ENCODE measurements at regions not wholly inside any gene's neighbourhood (a gene's known extent, or its start where the extent isn't known, plus 50 kb on each side); places are given as distances from the start of the nearest gene placed in this dataset.

DNA sequence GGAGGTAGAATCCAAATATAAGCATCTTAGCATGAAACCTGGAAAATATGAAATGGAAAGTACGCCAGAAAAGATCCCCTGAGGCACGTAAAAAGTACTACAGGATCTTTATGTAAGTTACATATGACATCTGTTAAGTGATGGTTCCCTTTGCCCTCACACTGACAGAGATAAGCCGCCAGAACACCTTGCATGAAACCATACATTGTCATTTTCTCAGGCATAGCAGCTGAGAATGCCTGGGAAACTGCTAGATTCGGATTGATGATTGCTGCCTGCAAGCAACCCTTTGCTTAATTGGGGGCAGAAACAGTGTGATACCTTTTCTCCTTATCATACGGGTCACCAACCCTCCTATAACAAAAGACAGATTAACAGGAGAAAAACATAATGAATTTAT, 826.6 kb upstream of the LRRN3 start:
- H3K27me3 ChIP-seq (ENCODE audit: control insufficient read depth, insufficient read depth, low read length), result no peaks in the 10 kb centered on the region
- H3K4me1 ChIP-seq (ENCODE audit: control insufficient read depth, extremely low read depth, insufficient read depth, low read length), result no peaks in the 10 kb centered on the region
- H3K4me2 ChIP-seq (ENCODE audit: extremely low read depth, insufficient read depth, low read length), result no peak overlapping the region
- no peak for DNase-seq (ENCODE audit: low read depth in 2 of 2)
- no peak overlapping the region for H3K9ac ChIP-seq (ENCODE audit: insufficient read depth, low read length)
- H3K27ac ChIP-seq (ENCODE audit: insufficient read depth, low read length), result no peak overlapping the region
- TF ChIP-seq EZH2 (IDR thresholded peaks at IDR 0.05; ENCODE audit: low read length, missing control alignments), result no peak
- TF ChIP-seq, protein P1, sequence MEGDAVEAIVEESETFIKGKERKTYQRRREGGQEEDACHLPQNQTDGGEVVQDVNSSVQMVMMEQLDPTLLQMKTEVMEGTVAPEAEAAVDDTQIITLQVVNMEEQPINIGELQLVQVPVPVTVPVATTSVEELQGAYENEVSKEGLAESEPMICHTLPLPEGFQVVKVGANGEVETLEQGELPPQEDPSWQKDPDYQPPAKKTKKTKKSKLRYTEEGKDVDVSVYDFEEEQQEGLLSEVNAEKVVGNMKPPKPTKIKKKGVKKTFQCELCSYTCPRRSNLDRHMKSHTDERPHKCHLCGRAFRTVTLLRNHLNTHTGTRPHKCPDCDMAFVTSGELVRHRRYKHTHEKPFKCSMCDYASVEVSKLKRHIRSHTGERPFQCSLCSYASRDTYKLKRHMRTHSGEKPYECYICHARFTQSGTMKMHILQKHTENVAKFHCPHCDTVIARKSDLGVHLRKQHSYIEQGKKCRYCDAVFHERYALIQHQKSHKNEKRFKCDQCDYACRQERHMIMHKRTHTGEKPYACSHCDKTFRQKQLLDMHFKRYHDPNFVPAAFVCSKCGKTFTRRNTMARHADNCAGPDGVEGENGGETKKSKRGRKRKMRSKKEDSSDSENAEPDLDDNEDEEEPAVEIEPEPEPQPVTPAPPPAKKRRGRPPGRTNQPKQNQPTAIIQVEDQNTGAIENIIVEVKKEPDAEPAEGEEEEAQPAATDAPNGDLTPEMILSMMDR (conservative IDR thresholded peaks at IDR 0.05 in 1 of 2, IDR thresholded peaks at IDR 0.05 in 1 of 2; ENCODE audit: low read depth in 1 of 2, low read length in 2 of 2), result no peak
- no peak overlapping the region for H3K4me3 ChIP-seq (replicated peaks in 1 of 4; ENCODE audit: control extremely low read depth in 1 of 4, insufficient read depth in 1 of 4, low read depth in 3 of 4, low read length in 4 of 4)
- H2AFZ ChIP-seq (ENCODE audit: low read length), result no peak overlapping the region
- H4K20me1 ChIP-seq (ENCODE audit: control insufficient read depth, extremely low read depth, insufficient read depth, low read length), result no peaks in the 10 kb centered on the region
- no peaks in the 10 kb centered on the region for H3K79me2 ChIP-seq (ENCODE audit: control insufficient read depth, insufficient read depth, low read length)
- no peaks in the 10 kb centered on the region for H3K9me3 ChIP-seq (ENCODE audit: control insufficient read depth, insufficient read depth, low read depth, low read length)
- H3K36me3 ChIP-seq (ENCODE audit: control insufficient read depth, insufficient read depth, low read length), result no peaks in the 10 kb centered on the region

DNA sequence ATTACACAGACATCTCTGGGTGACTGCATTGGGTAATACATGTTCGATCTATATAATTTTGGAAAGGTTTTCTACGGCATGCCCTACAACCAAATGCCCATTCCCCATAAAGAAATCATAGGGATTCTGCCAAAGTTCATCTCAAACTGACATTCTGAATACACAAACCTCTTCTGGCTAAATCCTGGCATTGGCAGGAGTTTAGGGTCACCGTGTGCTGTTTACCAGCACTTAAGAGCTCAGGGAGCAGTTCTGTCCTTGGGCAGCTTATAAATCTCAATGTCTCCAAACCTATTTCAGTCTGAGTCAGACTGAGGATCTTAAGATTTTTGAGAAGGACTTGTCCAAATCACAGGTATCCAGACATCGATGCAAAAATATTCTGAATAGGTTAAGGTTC, 809.6 kb upstream of the LRRN3 start:
- no peak for DNase-seq (ENCODE audit: low read depth in 2 of 2)
- no peak overlapping the region for H3K4me2 ChIP-seq (ENCODE audit: extremely low read depth, insufficient read depth, low read length)
- TF ChIP-seq, protein P1 (conservative IDR thresholded peaks at IDR 0.05 in 1 of 2, IDR thresholded peaks at IDR 0.05 in 1 of 2; ENCODE audit: low read depth in 1 of 2, low read length in 2 of 2), result no peak
- no peak for TF ChIP-seq EZH2 (IDR thresholded peaks at IDR 0.05; ENCODE audit: low read length, missing control alignments)

GRCh38 chr7:110283056-110283455, 807.9 kb upstream of the LRRN3 start:
- no peak overlapping the region for H3K9ac ChIP-seq (ENCODE audit: insufficient read depth, low read length)
- no peak for DNase-seq (ENCODE audit: low read depth in 2 of 2)
- no peaks in the 10 kb centered on the region for H3K36me3 ChIP-seq (ENCODE audit: control insufficient read depth, insufficient read depth, low read length)

More for the DNA sequence above, 809.6 kb upstream of the LRRN3 start:
- Histone ChIP-seq H3K27ac (ENCODE audit: insufficient read depth, low read length) (no peak overlapping the region), H3K36me3 (ENCODE audit: control insufficient read depth, insufficient read depth, low read length) (no peaks in the 10 kb centered on the region), H4K20me1 (ENCODE audit: control insufficient read depth, extremely low read depth, insufficient read depth, low read length) (no peaks in the 10 kb centered on the region), H3K4me3 (replicated peaks in 1 of 4; ENCODE audit: control extremely low read depth in 1 of 4, insufficient read depth in 1 of 4, low read depth in 3 of 4, low read length in 4 of 4) (no peak overlapping the region), H2AFZ (ENCODE audit: low read length) (no peak overlapping the region), H3K79me2 (ENCODE audit: control insufficient read depth, insufficient read depth, low read length) (no peaks in the 10 kb centered on the region), H3K27me3 (ENCODE audit: control insufficient read depth, insufficient read depth, low read length) (no peaks in the 10 kb centered on the region), H3K9ac (ENCODE audit: insufficient read depth, low read length) (no peak overlapping the region), H3K4me1 (ENCODE audit: control insufficient read depth, extremely low read depth, insufficient read depth, low read length) (no peaks in the 10 kb centered on the region), H3K9me3 (ENCODE audit: control insufficient read depth, insufficient read depth, low read depth, low read length) (no peaks in the 10 kb centered on the region)

More at GRCh38 chr7:110283056-110283455, 807.9 kb upstream of the LRRN3 start:
- Histone ChIP-seq H3K4me1 (ENCODE audit: control insufficient read depth, extremely low read depth, insufficient read depth, low read length) (no peaks in the 10 kb centered on the region), H3K79me2 (ENCODE audit: control insufficient read depth, insufficient read depth, low read length) (no peaks in the 10 kb centered on the region), H3K27ac (ENCODE audit: insufficient read depth, low read length) (no peak overlapping the region), H3K4me3 (replicated peaks in 1 of 4; ENCODE audit: control extremely low read depth in 1 of 4, insufficient read depth in 1 of 4, low read depth in 3 of 4, low read length in 4 of 4) (no peak overlapping the region), H3K4me2 (ENCODE audit: extremely low read depth, insufficient read depth, low read length) (no peak overlapping the region), H2AFZ (ENCODE audit: low read length) (no peak overlapping the region), H3K27me3 (ENCODE audit: control insufficient read depth, insufficient read depth, low read length) (no peaks in the 10 kb centered on the region), H4K20me1 (ENCODE audit: control insufficient read depth, extremely low read depth, insufficient read depth, low read length) (no peaks in the 10 kb centered on the region), H3K9me3 (ENCODE audit: control insufficient read depth, insufficient read depth, low read depth, low read length) (no peaks in the 10 kb centered on the region)
- TF ChIP-seq, protein P1 (conservative IDR thresholded peaks at IDR 0.05 in 1 of 2, IDR thresholded peaks at IDR 0.05 in 1 of 2; ENCODE audit: low read depth in 1 of 2, low read length in 2 of 2), result no peak
- TF ChIP-seq EZH2 (IDR thresholded peaks at IDR 0.05; ENCODE audit: low read length, missing control alignments), result no peak

Measured in fibroblast of lung (primary cell).